CD14-positive monocyte (primary cell): ENCODE measurements at regions not wholly inside any gene's neighbourhood (a gene's known extent, or its start where the extent isn't known, plus 50 kb on each side); places are given as distances from the start of the nearest gene placed in this dataset.

Source experiments
- DNase-seq, 3 donors: peaks; one replicate each; pipeline ENCODE4 v3.0.0-alpha.2; 2011 to 2022
- H2AFZ ChIP-seq: 2 replicates; pipeline ENCODE4 v1.6.0; 2012; ENCODE audit warnings: mild to moderate bottlenecking, low read depth, low read length, inconsistent platforms; ENCODE audit not compliant: insufficient read depth, poor library complexity, severe bottlenecking
- H3K27ac ChIP-seq, 2 donors: 1 replicate in 1 of 2; 2 replicates in 1 of 2; pipeline ENCODE4 v1.5.1; 2012 to 2013; ENCODE audit warnings: low read length in 2 of 2, control low read depth in 1 of 2, inconsistent platforms in 1 of 2, low read depth in 1 of 2, mild to moderate bottlenecking in 1 of 2
- H3K27me3 ChIP-seq, 2 donors: one replicate each; pipeline versions ENCODE4 v1.6.0 to v1.6.1; 2011 to 2013; ENCODE audit warnings: low read length in 2 of 2; ENCODE audit not compliant: control insufficient read depth in 2 of 2, insufficient read depth in 2 of 2
- H3K36me3 ChIP-seq, 2 donors: replicated peaks in 1 of 2; 1 replicate in 1 of 2; 2 replicates in 1 of 2; pipeline versions ENCODE4 v1.5.1 to v1.6.1; 2012 to 2013; ENCODE audit warnings: low read length in 2 of 2, control low read depth in 1 of 2, inconsistent platforms in 1 of 2, mild to moderate bottlenecking in 1 of 2; ENCODE audit not compliant: insufficient read depth in 2 of 2, control insufficient read depth in 1 of 2
- H3K4me1 ChIP-seq, 2 donors: 1 replicate in 1 of 2; 2 replicates in 1 of 2; pipeline versions ENCODE4 v1.5.1 to v1.6.1; 2012 to 2013; ENCODE audit warnings: low read length in 2 of 2, control low read depth in 1 of 2, inconsistent platforms in 1 of 2, mild to moderate bottlenecking in 1 of 2, moderate library complexity in 1 of 2; ENCODE audit not compliant: insufficient read depth in 2 of 2, control insufficient read depth in 1 of 2
- H3K4me2 ChIP-seq: replicated peaks from 2 replicates; pipeline ENCODE3; 2012; ENCODE audit warnings: low read length, moderate library complexity, mild to moderate bottlenecking; ENCODE audit not compliant: poor library complexity, severe bottlenecking; ENCODE audit errors: extremely low read depth
- H3K4me3 ChIP-seq, 3 experiments: fragments of 200-600 bp in 1 of 3; sonication (generic) in 1 of 3; replicated peaks in 1 of 3; 1 replicate in 2 of 3; 2 replicates in 1 of 3; pipeline ENCODE4 v1.5.1; 2011 to 2013; ENCODE audit warnings: low read length in 3 of 3, mild to moderate bottlenecking in 3 of 3, control low read depth in 2 of 3, low read depth in 2 of 3, inconsistent platforms in 1 of 3, moderate library complexity in 1 of 3
- H3K79me2 ChIP-seq: 2 replicates; pipeline ENCODE4 v1.6.0; 2012; ENCODE audit warnings: mild to moderate bottlenecking, control low read depth, inconsistent platforms, low read length, moderate library complexity; ENCODE audit not compliant: insufficient read depth
- H3K9ac ChIP-seq: 2 replicates; pipeline ENCODE4 v1.6.0; 2017; ENCODE audit warnings: low read length, mild to moderate bottlenecking; ENCODE audit not compliant: insufficient read depth, poor library complexity, severe bottlenecking
- H3K9me3 ChIP-seq, 2 donors: replicated peaks in 1 of 2; 1 replicate in 1 of 2; 2 replicates in 1 of 2; pipeline versions ENCODE4 v1.5.1 to v1.6.1; 2012 to 2013; ENCODE audit warnings: low read length in 2 of 2, control low read depth in 1 of 2; ENCODE audit not compliant: control insufficient read depth in 1 of 2, insufficient read depth in 1 of 2
- H4K20me1 ChIP-seq: 2 replicates; pipeline ENCODE4 v1.6.0; 2012; ENCODE audit warnings: mild to moderate bottlenecking, low read length, control low read depth, moderate library complexity; ENCODE audit not compliant: insufficient read depth
- H3K27ac Mint-ChIP-seq, 7 donors: one replicate each; pipeline ENCODE4 v1.8.0; 2020; ENCODE audit warnings: mild to moderate bottlenecking in 7 of 7, mixed read lengths in 7 of 7, moderate library complexity in 6 of 7, inconsistent platforms in 2 of 7
- H3K27me3 Mint-ChIP-seq, 3 donors: one replicate each; pipeline ENCODE4 v1.8.0; 2021 to 2022; ENCODE audit warnings: low read depth in 3 of 3, mild to moderate bottlenecking in 3 of 3, mixed read lengths in 3 of 3, moderate library complexity in 3 of 3, inconsistent platforms in 1 of 3
- H3K36me3 Mint-ChIP-seq, 2 donors: one replicate each; pipeline ENCODE4 v1.8.0; 2020; ENCODE audit warnings: mixed read lengths in 2 of 2, inconsistent platforms in 1 of 2, mild to moderate bottlenecking in 1 of 2
- H3K4me1 Mint-ChIP-seq: one replicate; pipeline ENCODE4 v1.8.0; 2020; ENCODE audit warnings: mild to moderate bottlenecking, mixed read lengths
- H3K4me3 Mint-ChIP-seq, 2 donors: one replicate each; pipeline ENCODE4 v1.8.0; 2020; ENCODE audit warnings: mild to moderate bottlenecking in 2 of 2, mixed read lengths in 2 of 2, moderate library complexity in 1 of 2
- H3K9me3 Mint-ChIP-seq, 7 donors: one replicate each; pipeline ENCODE4 v1.8.0; 2020 to 2022; ENCODE audit warnings: mixed read lengths in 7 of 7, mild to moderate bottlenecking in 6 of 7, moderate library complexity in 6 of 7, inconsistent platforms in 2 of 7
- CTCF ChIP-seq: fragments of 200-600 bp; IDR thresholded peaks from one replicate; pipeline ENCODE4 v1.8.0; 2022; ENCODE audit warnings: antibody characterized with exemption, mild to moderate bottlenecking
- WGBS: methylation state at CpG from one replicate; pipeline ENCODE4 v1.1.5; 2013; ENCODE audit warnings: missing lambda C conversion rate; ENCODE audit not compliant: insufficient coverage; 5-methylcytosine and 5-hydroxymethylcytosine counted together
- intact Hi-C, 2 donors: fragments of 100-400 bp; cut with micrococcal nuclease; formaldehyde crosslinking; loops; one replicate each; pipeline versions ENCODE4 v1.15.0 to v1.15.1; 2023

- Histone ChIP-seq H3K4me2 (no peak overlapping the region), H3K27ac (no peak overlapping the region), H3K4me1 (no peaks in the 10 kb centered on the region), H3K79me2 (no peaks in the 10 kb centered on the region), H3K27me3 (no peaks in the 10 kb centered on the region), H2AFZ (no peak overlapping the region), H3K9ac (no peak overlapping the region), H4K20me1 (no peaks in the 10 kb centered on the region), H3K36me3 (no peaks in the 10 kb centered on the region), H3K4me3 (no peak overlapping the region), H3K9me3 (peaks cover 0 to 3% of the 10 kb centered on the region in 2 donors)
- intact Hi-C loops: no loop called here
- WGBS: 91% methylated on average over 10 of the region's 10 CpGs
- H3K36me3 Mint-ChIP-seq: no peaks in the 10 kb centered on the region
- H3K4me1 Mint-ChIP-seq: no peaks in the 10 kb centered on the region
- H3K4me3 Mint-ChIP-seq: no peak overlapping the region
- no peak for DNase-seq
- no peak for TF ChIP-seq CTCF
- H3K27ac Mint-ChIP-seq: peak overlapping the region in 1 of 7 donors; percentile 24
- peaks cover 0 to 5% (median 2%) of the 10 kb centered on the region in 3 donors for H3K27me3 Mint-ChIP-seq
- H3K9me3 Mint-ChIP-seq: peaks cover 0 to 4% (median 0%) of the 10 kb centered on the region in 7 donors
These were observed 667.8 kb upstream of the MKI67 start for GRCh38 chr10:128793726-128794655.

GRCh38 chr10:128796396-128796912 is 670.2 kb upstream of the MKI67 start:
- 68% methylated on average over 3 of the region's 3 CpGs for WGBS
- no peaks in the 10 kb centered on the region for H3K27me3 ChIP-seq
- H3K9me3 Mint-ChIP-seq: peaks cover 0 to 4% (median 0%) of the 10 kb centered on the region in 7 donors
- DNase-seq: no peak
- H3K27me3 Mint-ChIP-seq: peaks cover 0 to 4% (median 2%) of the 10 kb centered on the region in 3 donors
- H4K20me1 ChIP-seq: no peaks in the 10 kb centered on the region
- H3K4me1 Mint-ChIP-seq: no peaks in the 10 kb centered on the region
- H3K36me3 Mint-ChIP-seq: no peaks in the 10 kb centered on the region
- H3K4me3 Mint-ChIP-seq: no peak overlapping the region
- H3K9me3 ChIP-seq: peaks cover 0 to 3% of the 10 kb centered on the region in 2 donors
- no peak overlapping the region for H3K4me3 ChIP-seq
- no peaks in the 10 kb centered on the region for H3K79me2 ChIP-seq
- no peaks in the 10 kb centered on the region for H3K36me3 ChIP-seq
- no peak overlapping the region for H3K9ac ChIP-seq
- H3K27ac Mint-ChIP-seq: no peak overlapping the region
- no peak overlapping the region for H3K27ac ChIP-seq
- H3K4me1 ChIP-seq: no peaks in the 10 kb centered on the region
- no peak for TF ChIP-seq CTCF
- no peak overlapping the region for H2AFZ ChIP-seq
- intact Hi-C loops: no loop called here
- H3K4me2 ChIP-seq: no peak overlapping the region
